Coronary artery (tissue), 2 donors: ENCODE measurements at regions not wholly inside any gene's neighbourhood (a gene's known extent, or its start where the extent isn't known, plus 50 kb on each side); places are given as distances from the start of the nearest gene placed in this dataset.

ENCODE experiments used
- DNase-seq: peaks from one replicate; pipeline ENCODE4 v3.0.0-alpha.2; 2017; ENCODE audit warnings: low spot score
- H3K27ac ChIP-seq, 2 donors: fragments of 200-600 bp; sonication (generic); one replicate each; pipeline ENCODE4 v1.5.1; 2016 to 2019
- H3K4me3 ChIP-seq: fragments of 200-600 bp; sonication (generic); 2 replicates; pipeline ENCODE4 v1.5.1; 2016; ENCODE audit warnings: mild to moderate bottlenecking, moderate library complexity
- TF ChIP-seq, protein P1 (sequence below): fragments of 200-600 bp; sonication (generic); IDR thresholded peaks from one replicate; pipeline ENCODE4 v1.5.1; 2019; ENCODE audit warnings: antibody characterized with exemption

DNA sequence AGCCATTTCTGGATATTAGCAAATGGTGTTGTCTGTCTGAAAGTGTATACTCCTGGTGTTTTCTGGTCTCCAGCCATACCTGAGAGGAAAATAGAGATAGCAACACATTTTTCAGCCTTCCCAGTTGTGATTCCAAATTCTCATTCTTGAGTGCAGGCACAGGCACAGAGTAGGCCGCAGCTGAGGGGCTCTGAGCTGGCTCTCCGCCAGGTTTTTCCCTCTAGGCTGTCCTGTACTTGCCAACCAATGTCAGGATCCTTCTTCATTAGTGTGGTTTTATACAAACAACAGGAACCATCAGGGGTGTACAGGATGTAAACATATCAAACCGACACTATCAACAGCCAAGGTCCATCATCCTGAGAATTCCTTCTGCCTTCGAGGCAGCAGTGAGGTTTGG is 1733.6 kb upstream of the CELF4 start:
- Histone ChIP-seq H3K4me3 (no peak overlapping the region), H3K27ac (no peak overlapping the region)
- TF ChIP-seq, protein P1, sequence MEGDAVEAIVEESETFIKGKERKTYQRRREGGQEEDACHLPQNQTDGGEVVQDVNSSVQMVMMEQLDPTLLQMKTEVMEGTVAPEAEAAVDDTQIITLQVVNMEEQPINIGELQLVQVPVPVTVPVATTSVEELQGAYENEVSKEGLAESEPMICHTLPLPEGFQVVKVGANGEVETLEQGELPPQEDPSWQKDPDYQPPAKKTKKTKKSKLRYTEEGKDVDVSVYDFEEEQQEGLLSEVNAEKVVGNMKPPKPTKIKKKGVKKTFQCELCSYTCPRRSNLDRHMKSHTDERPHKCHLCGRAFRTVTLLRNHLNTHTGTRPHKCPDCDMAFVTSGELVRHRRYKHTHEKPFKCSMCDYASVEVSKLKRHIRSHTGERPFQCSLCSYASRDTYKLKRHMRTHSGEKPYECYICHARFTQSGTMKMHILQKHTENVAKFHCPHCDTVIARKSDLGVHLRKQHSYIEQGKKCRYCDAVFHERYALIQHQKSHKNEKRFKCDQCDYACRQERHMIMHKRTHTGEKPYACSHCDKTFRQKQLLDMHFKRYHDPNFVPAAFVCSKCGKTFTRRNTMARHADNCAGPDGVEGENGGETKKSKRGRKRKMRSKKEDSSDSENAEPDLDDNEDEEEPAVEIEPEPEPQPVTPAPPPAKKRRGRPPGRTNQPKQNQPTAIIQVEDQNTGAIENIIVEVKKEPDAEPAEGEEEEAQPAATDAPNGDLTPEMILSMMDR, result no peak
- DNase-seq, result no peak

DNA sequence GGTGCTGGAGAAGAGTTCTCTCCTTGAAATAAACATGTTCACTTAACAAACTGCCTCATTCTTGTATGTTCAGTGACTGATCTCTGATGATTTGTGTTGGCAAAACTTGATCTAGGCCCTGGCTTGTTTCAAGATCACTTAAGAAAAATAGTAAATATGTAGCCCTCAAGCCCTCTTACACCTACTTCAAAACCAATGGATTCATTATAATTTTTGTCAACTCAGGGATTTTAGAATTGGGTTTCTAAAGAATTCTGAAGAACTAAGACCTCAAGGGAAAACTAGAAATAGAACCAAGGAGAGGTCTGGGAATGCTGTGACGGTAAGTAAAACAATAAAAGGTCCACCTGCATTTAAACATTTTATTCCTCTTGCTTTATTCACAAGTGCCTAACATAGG is 1731.6 kb upstream of the CELF4 start:
- TF ChIP-seq, protein P1, result no peak
- DNase-seq, result no peak
- no peak overlapping the region for H3K4me3 ChIP-seq
- no peak overlapping the region for H3K27ac ChIP-seq

DNA sequence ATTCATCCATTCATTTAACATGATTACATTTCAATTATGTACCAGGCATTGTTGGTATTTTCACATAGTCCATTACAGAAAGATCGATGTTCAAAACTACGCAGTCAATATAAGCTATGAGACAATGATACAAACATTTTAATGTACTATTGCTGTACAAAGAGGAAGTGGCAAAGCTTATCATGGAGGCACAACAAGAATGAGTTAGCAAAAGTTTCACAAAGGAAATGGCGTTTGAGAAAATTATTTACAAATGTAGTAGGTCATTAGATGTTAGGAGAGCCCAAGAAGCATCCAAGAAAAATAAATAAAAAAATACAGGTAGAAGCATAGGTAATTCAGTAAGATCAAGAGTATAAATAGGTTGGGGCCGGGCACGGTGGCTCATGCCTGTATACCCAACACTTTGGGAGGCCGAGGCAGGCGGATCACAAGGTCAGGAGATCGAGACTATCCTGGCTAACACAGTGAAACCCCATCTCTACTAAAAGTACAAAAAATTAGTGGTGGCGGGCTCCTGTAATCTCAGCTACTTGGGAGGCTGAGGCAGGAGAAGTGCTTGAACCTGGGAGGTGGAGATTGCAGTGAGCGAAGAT is 1730.8 kb upstream of the CELF4 start:
- TF ChIP-seq, protein P1, result no peak
- Histone ChIP-seq H3K4me3 (no peak overlapping the region), H3K27ac (no peak overlapping the region)
- no peak for DNase-seq

DNA sequence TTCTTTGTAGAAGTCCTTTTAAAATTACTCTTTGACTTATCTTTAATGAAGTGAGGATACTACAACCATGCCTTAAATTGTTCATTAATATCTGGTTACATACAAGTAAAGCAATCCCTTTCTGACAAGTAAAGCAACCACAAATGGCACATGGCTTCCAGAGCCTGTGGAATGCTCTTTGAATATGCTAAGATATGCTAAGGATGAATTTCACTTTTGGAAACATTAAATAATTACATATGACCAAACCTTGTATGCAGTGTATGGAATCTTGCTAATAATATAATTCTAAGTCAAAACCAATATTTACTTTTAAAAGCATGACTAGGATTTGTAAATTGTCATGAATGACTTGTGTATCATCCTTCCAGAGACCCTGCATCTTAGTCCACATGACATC is 1711.2 kb upstream of the CELF4 start:
- Histone ChIP-seq H3K4me3 (no peak overlapping the region), H3K27ac (no peak overlapping the region)
- DNase-seq, result no peak
- TF ChIP-seq, protein P1, result no peak

DNA sequence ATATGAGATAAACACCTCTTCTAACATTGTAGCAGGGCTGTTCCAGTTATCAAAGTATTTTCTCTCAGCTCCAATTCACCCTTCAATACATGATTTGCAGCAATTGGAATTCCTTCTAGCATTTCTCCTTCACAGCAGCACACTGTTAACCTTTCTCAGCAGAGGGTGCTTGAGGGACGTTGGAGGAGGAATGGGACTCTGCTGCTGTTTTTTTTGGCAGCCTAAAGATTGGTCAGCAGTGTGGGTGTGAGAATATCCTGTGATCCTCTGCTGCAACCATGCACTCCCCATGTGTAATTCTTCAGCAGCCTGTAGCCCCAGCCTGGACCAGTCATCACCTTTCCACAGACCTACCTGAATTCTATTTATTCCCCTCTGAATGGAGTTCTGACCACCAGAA is 1708.9 kb upstream of the CELF4 start:
- H3K4me3 ChIP-seq, result no peak overlapping the region

DNA sequence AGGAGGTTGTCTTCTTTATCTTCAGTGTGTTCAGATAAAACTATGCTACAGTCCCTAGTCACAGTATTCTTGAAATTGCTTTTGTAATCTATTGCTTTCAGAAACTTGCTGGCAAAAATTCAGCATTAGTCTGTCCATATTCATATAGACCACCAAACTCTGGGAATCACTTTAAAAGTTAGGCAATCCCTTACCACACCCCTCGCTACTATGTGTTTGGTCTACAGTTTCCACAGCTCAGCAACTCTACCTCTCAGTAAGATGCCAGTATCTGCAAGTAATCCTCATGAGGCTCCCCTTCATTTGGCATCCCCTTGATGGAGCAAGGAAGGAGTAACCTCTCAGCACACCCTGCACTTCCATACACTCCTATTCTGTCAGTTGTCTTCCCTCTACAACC is 1706.6 kb upstream of the CELF4 start:
- no peak overlapping the region for H3K4me3 ChIP-seq
- H3K27ac ChIP-seq, result no peak overlapping the region
- TF ChIP-seq, protein P1, result no peak
- DNase-seq, result no peak

More for the DNA sequence above, 1708.9 kb upstream of the CELF4 start:
- TF ChIP-seq, protein P1, result no peak
- no peak for DNase-seq
- no peak overlapping the region for H3K27ac ChIP-seq

DNA sequence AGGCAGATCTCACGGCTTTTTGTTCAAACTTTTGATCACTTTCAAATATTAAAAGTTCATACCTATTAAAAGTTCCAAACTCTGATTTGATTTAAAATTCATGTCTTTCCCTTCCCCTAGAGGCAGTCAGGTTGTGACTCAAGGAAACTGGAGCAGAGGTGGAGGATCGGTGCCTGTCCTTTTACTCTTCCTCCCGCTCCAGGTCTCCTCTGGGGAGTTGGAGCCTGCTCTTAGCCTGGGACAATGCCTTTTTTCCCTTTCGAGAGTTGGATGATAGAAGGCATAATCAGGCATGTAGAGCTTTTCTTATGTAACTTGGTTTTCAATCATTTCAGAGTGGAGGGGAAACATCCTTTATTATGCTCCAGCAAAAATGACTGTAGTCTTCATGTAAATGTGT is 1706.1 kb upstream of the CELF4 start:
- no peak for DNase-seq
- TF ChIP-seq, protein P1, result no peak
- Histone ChIP-seq H3K4me3 (no peak overlapping the region), H3K27ac (no peak overlapping the region)
